Esophagus muscularis mucosa (tissue), 4 donors: ENCODE measurements at regions not wholly inside any gene's neighbourhood (a gene's known extent, or its start where the extent isn't known, plus 50 kb on each side); places are given as distances from the start of the nearest gene placed in this dataset.

Experiments
- DNase-seq: peaks from one replicate; pipeline ENCODE4 v3.0.0-alpha.2; 2017; ENCODE audit errors: extremely low spot score
- H3K27ac ChIP-seq, 4 donors: fragments of 200-600 bp; sonication (generic); replicated peaks in 1 of 4; 1 replicate in 3 of 4; 2 replicates in 1 of 4; pipeline ENCODE4 v1.5.1; 2016 to 2019; ENCODE audit warnings: mild to moderate bottlenecking in 1 of 4
- H3K27me3 ChIP-seq, 4 donors: fragments of 200-600 bp; sonication (generic); one replicate each; pipeline versions ENCODE4 v1.5.1 to v1.6.0; 2016 to 2019
- H3K36me3 ChIP-seq, 4 donors: fragments of 200-600 bp; sonication (generic); one replicate each; pipeline ENCODE4 v1.5.1; 2016 to 2019
- H3K4me1 ChIP-seq, 4 donors: fragments of 200-600 bp; sonication (generic); one replicate each; pipeline ENCODE4 v1.5.1; 2016 to 2019
- H3K4me3 ChIP-seq, 4 donors: fragments of 200-600 bp; sonication (generic); 1 replicate in 2 of 4; 2 replicates in 2 of 4; pipeline ENCODE4 v1.5.1; 2016 to 2019; ENCODE audit warnings: mild to moderate bottlenecking in 4 of 4, moderate library complexity in 1 of 4
- H3K9me3 ChIP-seq, 4 donors: fragments of 200-600 bp; sonication (generic); 1 replicate in 3 of 4; 2 replicates in 1 of 4; pipeline ENCODE4 v1.5.1; 2016 to 2019
- EP300 ChIP-seq: sonication (generic); formaldehyde crosslinking; IDR thresholded peaks from one replicate; pipeline ENCODE4 v1.6.1; 2017; ENCODE audit warnings: antibody characterized with exemption
- POLR2A ChIP-seq: fragments of 450-650 bp; IDR thresholded peaks from one replicate; pipeline ENCODE4 v1.6.1; 2017; ENCODE audit warnings: antibody characterized with exemption, moderate library complexity, mild to moderate bottlenecking, low read depth
- POLR2AphosphoS5 ChIP-seq, 2 donors: sonication (generic); formaldehyde crosslinking; IDR thresholded peaks; one replicate each; pipeline ENCODE4 v1.6.1; 2017; ENCODE audit warnings: antibody characterized with exemption in 2 of 2
- WGBS: methylation state at CpG from one replicate; pipeline ENCODE4 v1.1.5; 2018; 5-methylcytosine and 5-hydroxymethylcytosine counted together
- intact Hi-C: fragments of 100-400 bp; cut with DNase I; formaldehyde crosslinking; loops from one replicate; pipeline ENCODE4 v1.15.1; 2023
- TF ChIP-seq, protein P1 (sequence below), 3 experiments: fragments of 200-600 bp in 2 of 3; fragments of 450-650 bp in 1 of 3; sonication (generic) in 2 of 3; IDR thresholded peaks; one replicate each; pipeline ENCODE4 v1.5.1; 2017 to 2019; ENCODE audit warnings: antibody characterized with exemption in 3 of 3, mild to moderate bottlenecking in 2 of 3, moderate library complexity in 1 of 3

GRCh38 chr5:2920312-2920711 is 168.8 kb upstream of the IRX2 start:
- H3K4me3 ChIP-seq = no peak overlapping the region
- TF ChIP-seq POLR2AphosphoS5 (IDR thresholded peaks at IDR 0.05) (no peak), POLR2A (no peak), EP300 (no peak)
- TF ChIP-seq, protein P1, sequence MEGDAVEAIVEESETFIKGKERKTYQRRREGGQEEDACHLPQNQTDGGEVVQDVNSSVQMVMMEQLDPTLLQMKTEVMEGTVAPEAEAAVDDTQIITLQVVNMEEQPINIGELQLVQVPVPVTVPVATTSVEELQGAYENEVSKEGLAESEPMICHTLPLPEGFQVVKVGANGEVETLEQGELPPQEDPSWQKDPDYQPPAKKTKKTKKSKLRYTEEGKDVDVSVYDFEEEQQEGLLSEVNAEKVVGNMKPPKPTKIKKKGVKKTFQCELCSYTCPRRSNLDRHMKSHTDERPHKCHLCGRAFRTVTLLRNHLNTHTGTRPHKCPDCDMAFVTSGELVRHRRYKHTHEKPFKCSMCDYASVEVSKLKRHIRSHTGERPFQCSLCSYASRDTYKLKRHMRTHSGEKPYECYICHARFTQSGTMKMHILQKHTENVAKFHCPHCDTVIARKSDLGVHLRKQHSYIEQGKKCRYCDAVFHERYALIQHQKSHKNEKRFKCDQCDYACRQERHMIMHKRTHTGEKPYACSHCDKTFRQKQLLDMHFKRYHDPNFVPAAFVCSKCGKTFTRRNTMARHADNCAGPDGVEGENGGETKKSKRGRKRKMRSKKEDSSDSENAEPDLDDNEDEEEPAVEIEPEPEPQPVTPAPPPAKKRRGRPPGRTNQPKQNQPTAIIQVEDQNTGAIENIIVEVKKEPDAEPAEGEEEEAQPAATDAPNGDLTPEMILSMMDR (IDR thresholded peaks at IDR 0.05) = no peak
- no peaks in the 10 kb centered on the region for H3K36me3 ChIP-seq
- H3K4me1 ChIP-seq = no peaks in the 10 kb centered on the region
- H3K27me3 ChIP-seq = peaks cover 0 to 13% (median 0%) of the 10 kb centered on the region in 4 donors
- peaks cover 0 to 14% (median 0%) of the 10 kb centered on the region in 4 donors for H3K9me3 ChIP-seq
- 78% methylated on average over 5 of the region's 5 CpGs for WGBS
- no peak for DNase-seq
- no peak overlapping the region for H3K27ac ChIP-seq
- intact Hi-C loops = no loop called here

GRCh38 chr5:2919310-2920018 is 168.0 kb upstream of the IRX2 start:
- Histone ChIP-seq H3K27ac (no peak overlapping the region), H3K27me3 (peaks cover 0 to 13% (median 0%) of the 10 kb centered on the region in 4 donors), H3K4me1 (no peaks in the 10 kb centered on the region), H3K9me3 (peaks cover 0 to 14% (median 0%) of the 10 kb centered on the region in 4 donors), H3K36me3 (no peaks in the 10 kb centered on the region), H3K4me3 (no peak overlapping the region)
- DNase-seq = no peak
- TF ChIP-seq EP300 (no peak), POLR2A (no peak)
- TF ChIP-seq, protein P1 (IDR thresholded peaks at IDR 0.05) = no peak
- WGBS = 75% methylated on average over 7 of the region's 11 CpGs
- intact Hi-C loops = no loop called here

GRCh38 chr5:2917524-2917923 is 166.0 kb upstream of the IRX2 start:
- peaks cover 0 to 10% (median 0%) of the 10 kb centered on the region in 4 donors for H3K9me3 ChIP-seq
- no peak overlapping the region for H3K27ac ChIP-seq
- H3K27me3 ChIP-seq = peaks cover 0 to 18% (median 0%) of the 10 kb centered on the region in 4 donors
- no peaks in the 10 kb centered on the region for H3K36me3 ChIP-seq
- H3K4me1 ChIP-seq = no peaks in the 10 kb centered on the region
- TF ChIP-seq POLR2AphosphoS5 (IDR thresholded peaks at IDR 0.05) = no peak
- TF ChIP-seq POLR2A = no peak
- TF ChIP-seq, protein P1 (IDR thresholded peaks at IDR 0.05) = no peak
- TF ChIP-seq EP300 = no peak
- WGBS = 90% methylated on average over 19 of the region's 19 CpGs
- intact Hi-C loops = no loop called here
- DNase-seq = no peak
- no peak overlapping the region for H3K4me3 ChIP-seq

- Histone ChIP-seq H3K27ac (no peak overlapping the region), H3K9me3 (peaks cover 0 to 10% (median 0%) of the 10 kb centered on the region in 4 donors), H3K27me3 (peaks cover 0 to 18% (median 0%) of the 10 kb centered on the region in 4 donors), H3K4me3 (no peak overlapping the region), H3K36me3 (no peaks in the 10 kb centered on the region), H3K4me1 (no peaks in the 10 kb centered on the region)
- intact Hi-C loops = no loop called here
- TF ChIP-seq EP300 = no peak
- no peak for TF ChIP-seq POLR2AphosphoS5 (IDR thresholded peaks at IDR 0.05)
- WGBS = 89% methylated on average over 16 of the region's 16 CpGs
- no peak for DNase-seq
Measured at GRCh38 chr5:2917093-2917492, 165.6 kb upstream of the IRX2 start.

GRCh38 chr5:2916076-2916682 is 164.7 kb upstream of the IRX2 start:
- H3K36me3 ChIP-seq = no peaks in the 10 kb centered on the region
- peaks cover 0 to 3% (median 0%) of the 10 kb centered on the region in 4 donors for H3K9me3 ChIP-seq
- TF ChIP-seq, protein P1 (IDR thresholded peaks at IDR 0.05) = no peak
- TF ChIP-seq POLR2AphosphoS5 (IDR thresholded peaks at IDR 0.05) (no peak), EP300 (no peak), POLR2A (no peak)
- intact Hi-C loops = no loop called here
- 87% methylated on average over 4 of the region's 4 CpGs for WGBS
- no peaks in the 10 kb centered on the region for H3K4me1 ChIP-seq
- no peak overlapping the region for H3K4me3 ChIP-seq
- DNase-seq = no peak
- H3K27me3 ChIP-seq = peaks cover 0 to 18% (median 0%) of the 10 kb centered on the region in 4 donors
- no peak overlapping the region for H3K27ac ChIP-seq
